HG03095 (cell line): ENCODE measurements at regions not wholly inside any gene's neighbourhood (a gene's known extent, or its start where the extent isn't known, plus 50 kb on each side); places are given as distances from the start of the nearest gene placed in this dataset.
A peak's percentile ranks its signal among the peaks of the same experiment; 100 is the strongest.

Experiments used
- ATAC-seq: cut with Tn5 transposase; IDR thresholded peaks from one replicate; pipeline ENCODE4 v1.9.1; 2021; ENCODE audit warnings: moderate library complexity; ENCODE audit not compliant: unreplicated experiment

GRCh38 chr13:69579351-69579750 is 528.3 kb upstream of the ATXN8OS start:
- ATAC-seq, result no peak

- ATAC-seq, result no peak
These were observed 535.9 kb upstream of the ATXN8OS start for GRCh38 chr13:69571606-69572323.

DNA sequence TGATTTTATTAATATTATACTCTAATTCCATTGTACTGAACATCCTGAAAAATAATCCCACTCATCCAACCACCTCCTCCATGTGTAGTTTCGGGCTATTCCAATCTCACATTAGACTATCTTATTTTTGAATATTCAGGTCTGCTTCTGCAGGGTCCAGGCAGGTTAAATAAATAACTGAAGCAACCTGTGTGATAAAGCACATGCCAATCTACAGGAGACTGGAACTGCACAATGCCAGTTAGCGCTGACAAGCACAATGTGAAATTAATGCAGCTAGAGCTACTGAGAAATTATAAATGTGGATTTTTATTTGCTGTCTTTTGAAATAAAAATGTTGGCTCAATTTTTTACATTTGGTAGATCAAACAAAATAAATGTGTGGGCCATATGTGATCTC is 540.1 kb upstream of the ATXN8OS start:
- ATAC-seq, result no peak

DNA sequence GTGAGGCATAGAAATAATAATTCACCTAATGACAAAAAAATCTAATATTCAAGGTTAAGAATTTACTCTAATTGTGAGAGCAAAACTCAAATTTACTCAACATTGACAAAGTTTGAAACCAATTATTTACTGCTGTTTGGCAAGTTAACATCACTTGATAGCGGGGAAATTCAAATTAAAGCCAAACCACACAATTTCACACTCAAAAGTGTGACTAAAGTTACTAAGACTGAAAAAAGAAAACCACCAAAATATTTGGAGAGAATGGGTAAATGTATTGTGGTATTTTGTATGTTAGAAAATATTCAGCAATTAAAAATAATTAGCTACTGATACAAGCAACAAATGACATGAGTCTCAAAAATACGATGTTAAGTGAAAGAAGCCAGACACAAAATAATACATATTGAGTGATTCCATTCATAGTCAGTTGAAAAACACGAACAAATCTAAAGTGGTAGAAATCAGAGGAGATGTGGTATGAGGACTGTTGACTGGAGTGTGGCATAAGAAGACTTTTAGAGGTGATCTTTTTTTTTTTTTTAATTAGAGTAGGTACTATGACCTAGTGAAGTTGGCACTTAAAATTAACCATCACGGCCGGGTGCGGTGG is 541.4 kb upstream of the ATXN8OS start:
- no peak for ATAC-seq

DNA sequence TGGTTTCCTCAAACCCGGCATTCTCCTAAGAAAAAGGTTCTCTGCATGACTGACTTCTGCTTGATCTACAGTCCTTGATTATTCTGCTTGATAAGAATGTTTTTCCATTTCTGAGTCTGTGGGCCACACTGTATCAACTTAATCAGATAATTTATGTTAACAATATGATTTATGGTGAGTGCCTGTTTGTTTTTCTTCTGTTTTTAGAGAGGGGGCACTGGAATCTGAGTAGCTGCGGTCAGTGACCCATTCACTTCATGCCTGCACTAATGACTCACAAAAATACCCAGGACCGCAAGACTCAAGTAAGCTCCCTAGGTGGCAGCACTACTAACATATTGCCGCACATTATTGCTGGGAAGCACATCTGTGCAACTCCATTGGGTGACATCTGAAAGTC is 542.3 kb upstream of the ATXN8OS start:
- ATAC-seq, result peak; percentile 84

GRCh38 chr13:69556540-69557196 is 551.0 kb upstream of the ATXN8OS start:
- no peak for ATAC-seq

GRCh38 chr13:69553976-69554375 is 553.6 kb upstream of the ATXN8OS start:
- no peak for ATAC-seq

GRCh38 chr13:69551193-69551592 is 556.4 kb upstream of the ATXN8OS start:
- ATAC-seq, result no peak

- no peak for ATAC-seq
These were observed 559.8 kb upstream of the ATXN8OS start for GRCh38 chr13:69547780-69548179.

DNA sequence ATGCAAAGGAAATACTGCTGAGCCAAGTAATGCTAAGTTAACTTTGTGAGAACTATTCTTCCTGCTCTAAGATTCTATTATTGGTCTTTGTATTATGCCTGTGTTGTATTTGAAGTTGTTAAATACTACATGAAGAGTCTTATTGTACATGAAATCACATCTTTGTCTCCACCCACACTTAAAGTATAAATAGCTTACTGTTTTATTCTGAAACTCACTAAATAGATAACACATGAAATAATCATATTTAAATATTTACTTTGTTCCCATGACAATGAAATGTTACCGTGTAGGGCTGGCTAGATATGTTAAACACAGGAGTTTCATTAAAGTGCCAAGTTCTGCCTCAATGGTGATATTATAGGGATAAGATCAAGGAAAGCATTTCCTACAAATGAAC is 562.1 kb upstream of the ATXN8OS start:
- no peak for ATAC-seq

- ATAC-seq, result no peak
These were observed 583.0 kb upstream of the ATXN8OS start for GRCh38 chr13:69524459-69525150.

DNA sequence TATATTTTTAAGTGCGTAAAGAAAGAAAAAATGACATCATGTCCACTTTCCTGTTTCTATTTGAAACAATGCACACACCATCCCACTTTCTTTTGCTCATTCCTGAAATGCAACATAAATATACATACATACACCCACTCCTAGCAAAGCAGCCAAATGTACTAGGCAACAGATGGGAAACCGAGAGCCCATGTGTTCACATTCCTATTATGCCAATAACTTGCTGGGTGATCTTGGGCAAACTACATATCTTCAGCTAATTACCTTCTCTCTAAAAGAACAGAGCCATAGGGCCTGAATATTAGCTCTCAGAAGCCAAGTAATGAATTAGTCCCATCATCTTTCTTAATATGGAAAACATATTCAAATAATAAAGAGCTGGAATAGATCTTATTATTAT is 610.6 kb upstream of the ATXN8OS start:
- ATAC-seq, result no peak

- ATAC-seq, result no peak
These were observed 612.5 kb upstream of the ATXN8OS start for GRCh38 chr13:69495096-69495495.

- no peak for ATAC-seq
These were observed 620.0 kb upstream of the ATXN8OS start for GRCh38 chr13:69487576-69487975.

DNA sequence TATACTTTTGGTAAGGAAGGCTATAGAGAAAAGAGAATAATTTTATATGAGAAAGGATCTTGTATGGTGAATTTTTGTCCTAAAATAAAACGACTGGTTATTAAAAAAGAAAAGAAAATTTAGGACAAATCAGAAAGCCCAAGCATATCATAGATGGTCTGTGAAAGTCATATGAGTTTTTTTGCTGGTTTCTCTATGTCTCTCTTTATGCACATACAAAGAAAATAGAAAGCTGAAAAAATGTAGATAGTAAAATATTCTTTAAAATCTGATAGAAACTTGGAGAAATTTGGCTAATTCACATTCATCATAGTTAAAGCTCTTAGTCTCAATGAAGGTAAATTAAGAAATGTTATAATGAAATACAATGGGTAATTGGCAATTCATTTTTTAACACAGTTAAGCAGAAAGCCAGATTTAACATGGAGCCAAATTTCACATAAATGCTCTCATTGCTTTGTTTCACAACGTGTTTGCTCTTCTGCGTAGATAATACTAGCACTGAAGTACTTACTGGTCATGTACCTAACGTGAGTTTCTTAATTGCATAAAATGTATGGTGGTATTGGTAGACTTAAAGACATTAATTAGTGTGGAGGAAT is 621.5 kb upstream of the ATXN8OS start:
- no peak for ATAC-seq

GRCh38 chr13:69477451-69477850 is 630.2 kb upstream of the ATXN8OS start:
- no peak for ATAC-seq

DNA sequence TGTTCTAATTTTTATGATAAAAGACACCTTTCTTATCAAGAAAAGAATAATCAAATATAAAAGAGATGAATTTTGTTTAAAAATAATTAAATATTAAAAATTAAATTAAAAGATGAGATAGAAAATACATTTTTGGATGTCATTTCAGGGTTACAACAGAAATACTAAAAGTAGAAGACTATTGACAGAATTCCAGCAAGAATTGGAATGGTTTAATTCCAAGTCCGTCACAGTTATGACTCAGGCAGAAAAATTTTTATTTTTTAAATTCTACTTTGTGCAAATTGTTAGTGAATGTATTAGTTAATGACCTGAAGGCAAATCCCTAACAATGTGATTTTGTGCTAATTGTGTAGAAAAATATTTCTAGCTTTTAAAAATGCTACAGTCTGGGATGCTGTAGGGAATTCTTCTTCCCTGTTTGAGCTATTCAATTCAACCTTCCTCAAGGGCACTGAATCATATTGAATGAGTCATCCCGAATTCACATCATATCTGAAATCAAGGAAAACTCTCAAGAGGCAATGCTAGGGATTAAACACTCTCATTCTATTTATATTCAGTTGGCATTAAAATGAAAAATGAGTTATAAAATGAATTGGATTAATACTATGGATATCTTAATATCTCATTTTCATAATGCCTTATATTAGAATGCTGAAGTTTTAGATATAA is 633.5 kb upstream of the ATXN8OS start:
- no peak for ATAC-seq

- no peak for ATAC-seq
These were observed 639.0 kb upstream of the ATXN8OS start for GRCh38 chr13:69468624-69469023.

DNA sequence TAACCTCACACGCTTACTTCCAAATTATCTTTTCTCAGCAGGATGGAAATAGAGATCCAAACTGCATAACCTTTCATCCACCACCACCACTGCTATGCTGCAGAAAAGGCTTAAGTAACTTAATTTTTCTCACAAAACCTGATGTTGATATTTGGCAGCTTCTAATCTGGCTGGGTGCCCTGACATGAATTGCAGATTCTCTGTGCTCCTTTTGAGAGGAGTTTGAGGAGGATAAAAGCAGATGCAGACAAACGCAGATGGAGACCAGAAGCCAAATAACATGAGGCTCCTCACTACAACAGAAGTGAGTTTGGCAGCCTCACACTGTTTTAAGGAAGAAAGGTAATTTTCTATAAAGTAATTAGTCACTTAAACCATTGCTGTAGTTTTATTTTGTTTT is 646.2 kb upstream of the ATXN8OS start:
- ATAC-seq, result no peak

DNA sequence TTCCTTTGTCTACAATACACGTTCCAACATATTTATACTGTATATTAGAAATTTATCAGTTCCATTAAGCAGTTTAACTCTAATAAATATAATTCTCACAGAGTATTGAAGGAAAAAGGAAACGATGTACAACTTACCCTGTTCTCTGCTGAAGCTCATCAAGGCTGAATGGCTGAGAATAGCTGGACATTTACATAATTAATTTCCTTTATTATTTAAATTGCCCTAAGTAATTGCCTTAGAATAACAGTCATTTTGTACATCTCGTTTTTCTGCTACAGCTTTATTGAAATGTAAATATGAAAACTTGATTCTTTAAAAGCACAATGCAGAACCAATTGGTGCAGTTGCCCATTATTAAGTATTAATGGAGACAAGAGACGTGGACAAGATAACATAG is 648.3 kb upstream of the ATXN8OS start:
- ATAC-seq, result no peak

DNA sequence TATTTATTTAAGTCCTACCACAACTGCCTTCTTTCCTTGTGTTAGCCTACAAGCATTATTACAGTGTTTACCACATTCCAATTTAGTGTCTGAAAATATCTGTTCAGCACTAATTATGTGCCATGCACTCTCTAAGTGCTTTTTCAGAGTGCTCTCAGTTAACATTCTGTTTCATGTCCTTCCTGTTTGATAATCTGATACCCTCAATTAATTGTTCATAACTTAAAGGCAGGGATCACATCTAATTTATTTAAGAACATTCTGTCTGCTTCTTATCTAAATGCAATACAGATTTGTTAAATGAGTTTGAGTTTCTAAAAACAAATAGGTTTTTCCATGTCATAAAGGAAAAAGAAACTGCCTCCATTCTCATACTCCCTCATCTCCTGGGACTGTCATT is 649.6 kb upstream of the ATXN8OS start:
- no peak for ATAC-seq
